RWPE2 (cell line): ENCODE measurements at regions not wholly inside any gene's neighbourhood (a gene's known extent, or its start where the extent isn't known, plus 50 kb on each side); places are given as distances from the start of the nearest gene placed in this dataset.

Source experiments
- ATAC-seq: fragments of 200-7000 bp; cut with Tn5 transposase; 3 replicates; pipeline ENCODE4 v1.9.1; 2021; ENCODE audit warnings: low read depth
- DNase-seq: peaks from one replicate; pipeline ENCODE4 v3.0.0-alpha.2; 2020; ENCODE audit warnings: low spot score
- H3K27ac ChIP-seq: fragments of 450-650 bp; 2 replicates; pipeline ENCODE4 v1.5.1; 2017; ENCODE audit warnings: mild to moderate bottlenecking; ENCODE audit not compliant: poor library complexity, severe bottlenecking
- H3K27me3 ChIP-seq: fragments of 250-450 bp; sonication (Bioruptor Pico); 2 replicates; pipeline ENCODE4 v1.5.1; 2021; ENCODE audit warnings: mild to moderate bottlenecking, moderate library complexity; ENCODE audit not compliant: insufficient read depth, poor library complexity, severe bottlenecking
- H3K36me3 ChIP-seq: fragments of 250-450 bp; sonication (Bioruptor Pico); 2 replicates; pipeline ENCODE4 v1.5.1; 2020; ENCODE audit warnings: low read depth, mild to moderate bottlenecking, moderate library complexity
- H3K4me1 ChIP-seq: fragments of 250-450 bp; sonication (Bioruptor Pico); 2 replicates; pipeline ENCODE4 v1.5.1; 2021; ENCODE audit warnings: mild to moderate bottlenecking, moderate library complexity; ENCODE audit not compliant: insufficient read depth, poor library complexity, severe bottlenecking
- H3K4me3 ChIP-seq: fragments of 250-450 bp; sonication (Bioruptor Pico); 2 replicates; pipeline ENCODE4 v1.5.1; 2021; ENCODE audit warnings: mild to moderate bottlenecking, moderate library complexity; ENCODE audit not compliant: severe bottlenecking
- H3K9me3 ChIP-seq: fragments of 250-450 bp; sonication (Bioruptor Pico); 2 replicates; pipeline ENCODE4 v1.5.1; 2021; ENCODE audit warnings: mild to moderate bottlenecking, moderate library complexity; ENCODE audit not compliant: severe bottlenecking
- TF ChIP-seq, protein P1 (sequence below): fragments of 450-650 bp; IDR thresholded peaks from one replicate; pipeline ENCODE4 v1.5.1; 2017; ENCODE audit warnings: mild to moderate bottlenecking, moderate library complexity; ENCODE audit not compliant: poor library complexity, severe bottlenecking

DNA sequence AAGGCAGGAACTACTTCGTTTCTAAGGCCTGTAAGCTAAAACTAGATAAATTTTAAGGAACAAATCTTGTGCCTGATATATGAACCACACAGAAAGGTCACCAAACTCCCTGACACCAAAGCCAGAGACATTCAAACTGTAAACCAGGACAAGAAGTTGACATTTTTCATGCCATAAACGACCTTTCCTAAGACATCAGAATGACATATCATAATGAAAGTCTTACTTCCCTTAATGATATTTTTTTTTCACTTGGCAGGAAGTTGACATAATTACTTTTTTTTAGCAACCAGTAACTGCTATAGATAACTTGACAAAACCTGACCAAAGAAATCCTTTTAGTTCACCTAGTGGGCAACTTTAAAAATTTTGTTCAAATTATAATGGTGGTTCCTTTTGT, 231.5 kb upstream of the AGTR2 start:
- no peak for ATAC-seq
- DNase-seq: no peak
- Histone ChIP-seq H3K27me3 (no peaks in the 10 kb centered on the region), H3K4me1 (no peaks in the 10 kb centered on the region), H3K36me3 (no peaks in the 10 kb centered on the region), H3K4me3 (no peak overlapping the region), H3K27ac (no peak overlapping the region), H3K9me3 (no peaks in the 10 kb centered on the region)
- TF ChIP-seq, protein P1, sequence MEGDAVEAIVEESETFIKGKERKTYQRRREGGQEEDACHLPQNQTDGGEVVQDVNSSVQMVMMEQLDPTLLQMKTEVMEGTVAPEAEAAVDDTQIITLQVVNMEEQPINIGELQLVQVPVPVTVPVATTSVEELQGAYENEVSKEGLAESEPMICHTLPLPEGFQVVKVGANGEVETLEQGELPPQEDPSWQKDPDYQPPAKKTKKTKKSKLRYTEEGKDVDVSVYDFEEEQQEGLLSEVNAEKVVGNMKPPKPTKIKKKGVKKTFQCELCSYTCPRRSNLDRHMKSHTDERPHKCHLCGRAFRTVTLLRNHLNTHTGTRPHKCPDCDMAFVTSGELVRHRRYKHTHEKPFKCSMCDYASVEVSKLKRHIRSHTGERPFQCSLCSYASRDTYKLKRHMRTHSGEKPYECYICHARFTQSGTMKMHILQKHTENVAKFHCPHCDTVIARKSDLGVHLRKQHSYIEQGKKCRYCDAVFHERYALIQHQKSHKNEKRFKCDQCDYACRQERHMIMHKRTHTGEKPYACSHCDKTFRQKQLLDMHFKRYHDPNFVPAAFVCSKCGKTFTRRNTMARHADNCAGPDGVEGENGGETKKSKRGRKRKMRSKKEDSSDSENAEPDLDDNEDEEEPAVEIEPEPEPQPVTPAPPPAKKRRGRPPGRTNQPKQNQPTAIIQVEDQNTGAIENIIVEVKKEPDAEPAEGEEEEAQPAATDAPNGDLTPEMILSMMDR: no peak

DNA sequence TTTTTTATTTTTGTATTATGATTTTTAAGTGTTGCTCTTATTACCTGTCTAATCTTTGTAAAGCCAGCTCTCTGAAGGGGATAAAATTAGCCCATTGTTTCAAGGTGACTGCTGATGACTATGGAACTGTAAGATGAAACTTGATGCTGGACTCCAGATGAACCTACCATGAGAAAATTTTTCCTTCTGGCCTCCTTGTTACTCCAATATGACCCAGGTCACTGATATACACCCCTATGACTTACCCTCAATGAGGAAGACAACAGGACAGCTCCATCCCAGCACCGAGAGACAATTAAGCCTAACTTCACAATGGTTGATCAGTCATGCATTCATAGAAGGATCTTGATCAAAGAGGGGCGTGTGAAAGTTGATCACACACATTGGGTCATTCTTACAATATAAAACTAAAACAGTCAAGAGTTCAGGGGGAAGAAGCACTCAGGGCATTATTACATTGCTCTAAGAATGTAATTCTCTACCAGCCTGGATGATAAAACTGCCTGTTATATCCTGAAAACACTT, 230.8 kb upstream of the AGTR2 start:
- Histone ChIP-seq H3K9me3 (no peaks in the 10 kb centered on the region), H3K4me3 (no peak overlapping the region), H3K27me3 (no peaks in the 10 kb centered on the region), H3K36me3 (no peaks in the 10 kb centered on the region), H3K27ac (no peak overlapping the region), H3K4me1 (no peaks in the 10 kb centered on the region)
- DNase-seq: no peak
- TF ChIP-seq, protein P1: no peak
- ATAC-seq: no peak

DNA sequence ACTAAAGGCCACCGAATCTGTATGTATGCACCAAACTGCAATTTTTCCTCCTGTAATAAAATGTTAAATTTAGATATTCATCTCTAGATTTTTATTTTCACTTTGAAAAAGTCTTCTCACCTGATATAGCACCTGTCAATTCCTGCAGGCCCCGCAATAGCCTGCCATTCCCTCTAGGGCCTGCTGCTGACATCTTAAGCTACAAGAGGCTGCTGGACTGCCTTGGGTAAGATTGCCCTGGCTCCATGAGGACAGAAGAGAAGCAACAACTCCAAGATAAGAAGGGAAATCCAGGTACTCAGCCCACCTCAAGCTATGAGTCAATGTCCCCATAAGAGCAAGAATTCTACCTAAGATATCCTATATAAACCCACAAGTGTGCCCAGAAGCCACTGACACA, 230.2 kb upstream of the AGTR2 start:
- Histone ChIP-seq H3K27me3 (no peaks in the 10 kb centered on the region), H3K4me3 (no peak overlapping the region), H3K4me1 (no peaks in the 10 kb centered on the region), H3K9me3 (no peaks in the 10 kb centered on the region), H3K36me3 (no peaks in the 10 kb centered on the region), H3K27ac (no peak overlapping the region)
- no peak for ATAC-seq
- TF ChIP-seq, protein P1: no peak
- DNase-seq: no peak

DNA sequence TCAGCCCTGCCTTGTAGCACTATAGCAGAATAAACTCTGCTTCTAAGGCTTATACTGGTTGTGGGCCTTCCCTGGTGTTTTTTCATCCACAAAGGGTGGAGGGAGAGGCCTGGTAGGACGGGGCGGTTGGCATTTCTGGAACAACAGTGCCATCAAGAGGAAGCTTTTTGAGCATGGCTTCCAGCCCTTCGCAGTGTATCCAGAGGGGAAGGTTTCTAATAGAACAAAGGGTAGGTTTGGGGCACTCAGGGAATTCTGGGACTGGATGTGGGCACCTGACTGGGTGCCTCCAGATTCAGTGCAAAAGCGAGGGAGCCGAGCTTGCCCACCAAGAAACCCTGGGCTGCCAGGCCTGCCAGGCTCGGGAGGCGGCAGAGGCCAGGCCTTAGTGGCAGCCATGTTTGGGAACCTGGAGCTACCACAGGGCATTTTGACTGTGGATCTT, 229.6 kb upstream of the AGTR2 start:
- no peak overlapping the region for H3K4me3 ChIP-seq
- H3K27ac ChIP-seq: no peak overlapping the region
- H3K36me3 ChIP-seq: no peaks in the 10 kb centered on the region
- TF ChIP-seq, protein P1: no peak
- DNase-seq: no peak
- no peaks in the 10 kb centered on the region for H3K9me3 ChIP-seq
- H3K27me3 ChIP-seq: no peaks in the 10 kb centered on the region
- ATAC-seq: no peak
- no peaks in the 10 kb centered on the region for H3K4me1 ChIP-seq

DNA sequence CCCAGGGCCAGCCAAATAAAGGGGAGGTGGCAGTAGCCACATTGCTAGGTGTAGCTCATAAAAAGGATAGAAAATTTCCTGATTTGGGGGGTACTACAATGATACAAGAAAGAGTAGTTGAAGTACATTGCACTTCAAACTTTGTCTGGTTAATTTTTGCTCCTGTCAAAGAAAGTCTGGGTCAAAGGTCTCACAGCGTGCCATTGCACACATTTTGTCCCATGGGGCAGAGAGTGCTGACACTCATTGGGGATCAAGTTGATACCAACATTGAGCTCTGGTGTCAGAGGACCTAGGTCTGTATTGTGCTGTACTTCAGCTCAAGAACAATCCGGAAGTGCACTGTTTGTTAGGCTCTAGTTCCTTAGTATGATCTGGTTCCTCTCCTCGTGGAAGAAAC, 229.2 kb upstream of the AGTR2 start:
- H3K36me3 ChIP-seq: no peaks in the 10 kb centered on the region
- H3K4me1 ChIP-seq: no peaks in the 10 kb centered on the region
- H3K4me3 ChIP-seq: no peak overlapping the region
- ATAC-seq: no peak
- no peak for DNase-seq
- no peak overlapping the region for H3K27ac ChIP-seq
- no peaks in the 10 kb centered on the region for H3K27me3 ChIP-seq
- TF ChIP-seq, protein P1: no peak
- no peaks in the 10 kb centered on the region for H3K9me3 ChIP-seq
